SK-N-SH (cell line): ENCODE measurements at regions not wholly inside any gene's neighbourhood (a gene's known extent, or its start where the extent isn't known, plus 50 kb on each side); places are given as distances from the start of the nearest gene placed in this dataset.

Experiments
- CTCF ChIA-PET: fragments of 300-600, 350-600 bp; formaldehyde crosslinking; extraction: SDS; loops from one replicate; lab custom pipeline; 2021; lab: Yijun Ruan, JAX
- POLR2A ChIA-PET: fragments of 350-600 bp; sonication (Branson Sonifier 250); formaldehyde crosslinking; extraction: SDS; loops from one replicate; lab custom pipeline; 2020; ENCODE audit warnings: antibody characterized with exemption, inconsistent platforms; lab: Yijun Ruan, JAX
- DNase-seq: peaks from one replicate; pipeline ENCODE4 v3.0.0; 2012
- H2AFZ ChIP-seq: fragments of 200-600 bp; sonication (generic); 2 replicates; pipeline ENCODE4 v1.8.1; 2016; ENCODE audit warnings: antibody characterized with exemption, mild to moderate bottlenecking, low read depth
- H3F3A ChIP-seq: fragments of 200-600 bp; sonication (generic); replicated peaks from 2 replicates; pipeline ENCODE3; 2016; ENCODE audit warnings: antibody characterized with exemption, mild to moderate bottlenecking; ENCODE audit not compliant: insufficient read depth
- H3K27ac ChIP-seq, 2 experiments: fragments of 200-500 bp in 1 of 2; fragments of 200-600 bp in 1 of 2; sonication (Bioruptor generic) in 1 of 2; sonication (generic), shearing (Covaris generic) in 1 of 2; 2 replicates each; pipeline versions ENCODE4 v1.5.1 to v1.6.1; 2014 to 2016; ENCODE audit warnings: low read depth in 2 of 2, inconsistent platforms in 1 of 2, low read length in 1 of 2, mild to moderate bottlenecking in 1 of 2, mixed read lengths in 1 of 2
- H3K27me3 ChIP-seq: fragments of 200-600 bp; sonication (generic), shearing (Covaris generic); 2 replicates; pipeline ENCODE4 v1.6.1; 2016; ENCODE audit warnings: mixed run types; ENCODE audit not compliant: insufficient read depth
- H3K36me3 ChIP-seq, 2 experiments: fragments of 200-500 bp in 1 of 2; fragments of 200-600 bp in 1 of 2; sonication (Bioruptor generic) in 1 of 2; sonication (generic) in 1 of 2; replicated peaks in 1 of 2; 2 replicates each; pipeline versions ENCODE3 to v1.5.1; 2014 to 2016; ENCODE audit warnings: low read length in 1 of 2, mild to moderate bottlenecking in 1 of 2; ENCODE audit not compliant: insufficient read depth in 2 of 2, control insufficient read depth in 1 of 2
- H3K4me1 ChIP-seq, 2 experiments: fragments of 200-500 bp in 1 of 2; fragments of 200-600 bp in 1 of 2; sonication (Bioruptor generic) in 1 of 2; sonication (generic), shearing (Covaris generic) in 1 of 2; 2 replicates each; pipeline versions ENCODE4 v1.5.1 to v1.6.1; 2014 to 2016; ENCODE audit warnings: low read depth in 1 of 2, low read length in 1 of 2, mixed run types in 1 of 2; ENCODE audit not compliant: insufficient read depth in 2 of 2, control insufficient read depth in 1 of 2
- H3K4me2 ChIP-seq: fragments of 200-600 bp; sonication (generic), shearing (Covaris generic); 2 replicates; pipeline ENCODE4 v1.6.1; 2017; ENCODE audit warnings: mixed run types
- H3K4me3 ChIP-seq, 2 experiments: fragments of 200-500 bp in 1 of 2; fragments of 200-600 bp in 1 of 2; sonication (Bioruptor generic) in 1 of 2; sonication (generic), shearing (Covaris generic) in 1 of 2; 2 replicates each; pipeline versions ENCODE4 v1.5.1 to v1.8.1; 2014 to 2016; ENCODE audit warnings: low read depth in 2 of 2, inconsistent platforms in 1 of 2, low read length in 1 of 2, mild to moderate bottlenecking in 1 of 2, mixed read lengths in 1 of 2, moderate library complexity in 1 of 2
- H3K79me2 ChIP-seq: fragments of 200-600 bp; sonication (generic); 2 replicates; pipeline ENCODE4 v1.8.1; 2017; ENCODE audit warnings: mild to moderate bottlenecking; ENCODE audit not compliant: insufficient read depth
- H3K9ac ChIP-seq: fragments of 200-600 bp; sonication (generic); 2 replicates; pipeline ENCODE4 v1.6.1; 2017; ENCODE audit warnings: mixed run types
- H3K9me2 ChIP-seq: fragments of 200-600 bp; sonication (generic); 2 replicates; pipeline ENCODE4 v1.6.1; 2017; ENCODE audit warnings: mixed run types
- H3K9me3 ChIP-seq: fragments of 200-600 bp; sonication (generic); 2 replicates; pipeline ENCODE4 v1.6.1; 2017; ENCODE audit warnings: mixed run types, mild to moderate bottlenecking, moderate library complexity
- H4K20me1 ChIP-seq: fragments of 200-600 bp; sonication (generic); 2 replicates; pipeline ENCODE4 v1.6.1; 2017; ENCODE audit warnings: mild to moderate bottlenecking, mixed run types; ENCODE audit not compliant: insufficient read depth
- CHD2 ChIP-seq: fragments of 150-350 bp; IDR thresholded peaks from 2 replicates; pipeline ENCODE4 v1.6.1; 2018; ENCODE audit warnings: low read length; ENCODE audit not compliant: partially characterized antibody
- CTCF ChIP-seq: fragments of 200-600 bp; sonication (generic); IDR thresholded peaks from 2 replicates; pipeline ENCODE4 v1.6.1; 2017; ENCODE audit warnings: antibody characterized with exemption, mild to moderate bottlenecking, moderate library complexity
- ELF1 ChIP-seq: IDR thresholded peaks from 2 replicates; pipeline ENCODE4 v1.4.0; 2012
- EZH2phosphoT487 ChIP-seq: fragments of 200-600 bp; sonication (generic); IDR thresholded peaks from 2 replicates; pipeline ENCODE4 v1.6.1; 2017; ENCODE audit warnings: low read depth, mixed run types, mild to moderate bottlenecking, antibody characterized with exemption, moderate library complexity, borderline replicate concordance
- FOXJ3 ChIP-seq: sonication (generic); formaldehyde crosslinking; IDR thresholded peaks from 2 replicates; pipeline ENCODE4 v1.5.1; 2020; ENCODE audit warnings: mild to moderate bottlenecking, missing genetic modification reagents
- FOXM1 ChIP-seq: IDR thresholded peaks from 2 replicates; pipeline ENCODE4 v1.4.0; 2012; ENCODE audit warnings: low read depth, mild to moderate bottlenecking
- GABPA ChIP-seq: IDR thresholded peaks from 2 replicates; pipeline ENCODE4 v1.4.0; 2012; ENCODE audit warnings: low read depth, mild to moderate bottlenecking
- GATA2 ChIP-seq: sonication (generic); formaldehyde crosslinking; IDR thresholded peaks from 2 replicates; pipeline ENCODE4 v1.5.0; 2020; ENCODE audit warnings: mild to moderate bottlenecking, missing genetic modification reagents
- JUND ChIP-seq: IDR thresholded peaks from 2 replicates; pipeline ENCODE4 v1.4.0; 2012
- MAX ChIP-seq: IDR thresholded peaks from 2 replicates; pipeline ENCODE4 v1.4.0; 2012; ENCODE audit warnings: low read depth
- MEF2A ChIP-seq: IDR thresholded peaks from 2 replicates; pipeline ENCODE4 v1.4.0; 2012; ENCODE audit warnings: low read depth, borderline replicate concordance
- POLR2AphosphoS5 ChIP-seq: IDR thresholded peaks from 2 replicates; pipeline ENCODE4 v1.6.1; 2012; ENCODE audit warnings: low read depth, low read length
- RAD21 ChIP-seq: IDR thresholded peaks from 2 replicates; pipeline ENCODE4 v1.6.1; 2012; ENCODE audit warnings: mild to moderate bottlenecking, low read length
- REST ChIP-seq: IDR thresholded peaks from 2 replicates; pipeline ENCODE4 v1.6.1; 2012; ENCODE audit warnings: mild to moderate bottlenecking, low read depth, low read length, moderate library complexity
- RFX5 ChIP-seq: IDR thresholded peaks from 2 replicates; pipeline ENCODE4 v1.6.1; 2012; ENCODE audit warnings: mild to moderate bottlenecking, improper control_type of control experiment, low read length
- RXRA ChIP-seq: IDR thresholded peaks from 2 replicates; pipeline ENCODE4 v1.4.0; 2012; ENCODE audit warnings: low read depth, mild to moderate bottlenecking, borderline replicate concordance
- SIN3A ChIP-seq: IDR thresholded peaks from 2 replicates; pipeline ENCODE4 v1.6.1; 2012; ENCODE audit warnings: low read depth, mild to moderate bottlenecking, low read length, moderate library complexity, borderline replicate concordance
- SMC3 ChIP-seq: IDR thresholded peaks from 2 replicates; pipeline ENCODE4 v1.6.1; 2012; ENCODE audit warnings: low read depth, low read length, improper control_type of control experiment
- ZBTB33 ChIP-seq: IDR thresholded peaks from 2 replicates; pipeline ENCODE4 v1.4.0; 2012; ENCODE audit warnings: low read depth, borderline replicate concordance
- WGBS: methylation state at CpG from one replicate; pipeline ENCODE4 v1.1.6; 2017; ENCODE audit warnings: low lambda C conversion rate; 5-methylcytosine and 5-hydroxymethylcytosine counted together
- TF ChIP-seq, protein P1 (sequence below): IDR thresholded peaks from 2 replicates; pipeline ENCODE4; 2012

GRCh38 chr13:56837161-56837560 lies 303.6 kb upstream of the PRR20A start:
- no peak for DNase-seq
- Histone ChIP-seq H3K9ac (no peak overlapping the region), H3K79me2 (no peaks in the 10 kb centered on the region), H3K4me1 (no peaks in the 10 kb centered on the region), H3K4me3 (no peak overlapping the region), H3F3A (no peaks in the 10 kb centered on the region), H3K9me2 (no peaks in the 10 kb centered on the region), H3K9me3 (no peaks in the 10 kb centered on the region), H3K4me2 (no peak overlapping the region), H3K27me3 (no peaks in the 10 kb centered on the region), H4K20me1 (no peaks in the 10 kb centered on the region), H2AFZ (no peak overlapping the region), H3K27ac (no peak overlapping the region), H3K36me3 (no peaks in the 10 kb centered on the region)
- POLR2A ChIA-PET = no interaction called here
- CTCF ChIA-PET = no interaction called here
- TF ChIP-seq RFX5 (no peak), POLR2AphosphoS5 (no peak), EZH2phosphoT487 (no peak), RAD21 (no peak), MAX (no peak)
- WGBS = 47% methylated on average over 2 of the region's 2 CpGs

- Histone ChIP-seq H3K9me2 (no peaks in the 10 kb centered on the region), H3K27me3 (no peaks in the 10 kb centered on the region), H4K20me1 (no peaks in the 10 kb centered on the region), H3K27ac (no peak overlapping the region), H3F3A (no peaks in the 10 kb centered on the region), H3K36me3 (peaks cover 0 to 4% of the 10 kb centered on the region in 2 experiments), H3K4me2 (no peak overlapping the region), H3K4me3 (no peak overlapping the region), H2AFZ (no peak overlapping the region), H3K79me2 (no peaks in the 10 kb centered on the region), H3K4me1 (no peaks in the 10 kb centered on the region), H3K9me3 (no peaks in the 10 kb centered on the region), H3K9ac (no peak overlapping the region)
- WGBS = 48% methylated on average over 2 of the region's 2 CpGs
- ChIA-PET POLR2A (no interaction called here), CTCF (no interaction called here)
- no peak for DNase-seq
- no peak for TF ChIP-seq CTCF
- no peak for TF ChIP-seq EZH2phosphoT487
- TF ChIP-seq, protein P1, sequence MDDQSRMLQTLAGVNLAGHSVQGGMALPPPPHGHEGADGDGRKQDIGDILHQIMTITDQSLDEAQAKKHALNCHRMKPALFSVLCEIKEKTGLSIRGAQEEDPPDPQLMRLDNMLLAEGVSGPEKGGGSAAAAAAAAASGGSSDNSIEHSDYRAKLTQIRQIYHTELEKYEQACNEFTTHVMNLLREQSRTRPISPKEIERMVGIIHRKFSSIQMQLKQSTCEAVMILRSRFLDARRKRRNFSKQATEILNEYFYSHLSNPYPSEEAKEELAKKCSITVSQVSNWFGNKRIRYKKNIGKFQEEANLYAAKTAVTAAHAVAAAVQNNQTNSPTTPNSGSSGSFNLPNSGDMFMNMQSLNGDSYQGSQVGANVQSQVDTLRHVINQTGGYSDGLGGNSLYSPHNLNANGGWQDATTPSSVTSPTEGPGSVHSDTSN = no peak
- no peak for TF ChIP-seq FOXM1
- no peak for TF ChIP-seq CHD2
- TF ChIP-seq ZBTB33 = no peak
- no peak for TF ChIP-seq GATA2 (CRISPR knock-in tag)
- TF ChIP-seq RXRA = no peak
- TF ChIP-seq SMC3 = no peak
- TF ChIP-seq JUND = no peak
- TF ChIP-seq SIN3A = no peak
- no peak for TF ChIP-seq RFX5
- TF ChIP-seq FOXJ3 (CRISPR knock-in tag) = no peak
- TF ChIP-seq GABPA = no peak
- TF ChIP-seq MEF2A = no peak
- TF ChIP-seq ELF1 = no peak
- TF ChIP-seq POLR2AphosphoS5 = no peak
- no peak for TF ChIP-seq REST
These were observed 289.9 kb upstream of the PRR20A start for GRCh38 chr13:56850852-56851251.
